Activated B cell treated with CpG ODN at 0.5 μM for 24 hours (primary cell): ENCODE measurements at regions not wholly inside any gene's neighbourhood (a gene's known extent, or its start where the extent isn't known, plus 50 kb on each side); places are given as distances from the start of the nearest gene placed in this dataset.

Experiments
- ATAC-seq: fragments of 200-7000 bp; cut with Tn5 transposase; one replicate; pipeline ENCODE4 v1.10.0; 2021; ENCODE audit warnings: low read depth, mild to moderate bottlenecking, moderate library complexity
- CTCF ChIA-PET: fragments of 350-600 bp; sonication (Branson Sonifier 250); formaldehyde crosslinking; loops from one replicate; lab custom pipeline; 2021; ENCODE audit warnings: antibody characterized with exemption; lab: Charles Lee
- POLR2A ChIA-PET: fragments of 350-600 bp; sonication (Branson Sonifier 250); formaldehyde crosslinking; loops from one replicate; lab custom pipeline; 2021; ENCODE audit warnings: antibody characterized with exemption; lab: Charles Lee
- DNase-seq: peaks from one replicate; pipeline ENCODE4 v3.0.0; 2022
- H3K27ac Mint-ChIP-seq: one replicate; pipeline ENCODE4 v1.8.0; 2020; ENCODE audit warnings: mixed read lengths
- H3K27me3 Mint-ChIP-seq: one replicate; pipeline ENCODE4 v1.8.0; 2021; ENCODE audit warnings: mixed read lengths
- H3K36me3 Mint-ChIP-seq: one replicate; pipeline ENCODE4 v1.8.0; 2021; ENCODE audit warnings: low read depth, mixed read lengths
- H3K4me1 Mint-ChIP-seq: one replicate; pipeline ENCODE4 v1.8.0; 2021; ENCODE audit warnings: mixed read lengths
- H3K4me3 Mint-ChIP-seq: one replicate; pipeline ENCODE4 v1.8.0; 2020; ENCODE audit warnings: mild to moderate bottlenecking, mixed read lengths
- H3K9me3 Mint-ChIP-seq: one replicate; pipeline ENCODE4 v1.8.0; 2020; ENCODE audit warnings: mixed read lengths
- CTCF ChIP-seq: fragments of 200-600 bp; IDR thresholded peaks from one replicate; pipeline ENCODE4 v1.8.0; 2022; ENCODE audit warnings: antibody characterized with exemption, mild to moderate bottlenecking
- intact Hi-C: fragments of 100-400 bp; cut with micrococcal nuclease; formaldehyde crosslinking; loops from one replicate; pipeline ENCODE4 v1.15.1; 2024

- intact Hi-C loops, result no loop called here
- Mint-ChIP-seq H3K27me3 (no peaks in the 10 kb centered on the region), H3K9me3 (no peaks in the 10 kb centered on the region), H3K4me3 (no peak overlapping the region), H3K4me1 (no peaks in the 10 kb centered on the region), H3K27ac (no peak overlapping the region), H3K36me3 (no peaks in the 10 kb centered on the region)
- DNase-seq, result no peak
- POLR2A ChIA-PET, result no interaction called here
- CTCF ChIA-PET, result no interaction called here
- ATAC-seq, result no peak
- TF ChIP-seq CTCF, result no peak
These were observed 542.5 kb downstream of the GATA3 start for GRCh38 chr10:8596929-8597472.

GRCh38 chr10:8600192-8600591, 545.7 kb downstream of the GATA3 start:
- ATAC-seq (no peak), DNase-seq (no peak)
- intact Hi-C loops, result no loop called here
- H3K27ac Mint-ChIP-seq, result no peak overlapping the region
- CTCF ChIA-PET, result no interaction called here
- no peaks in the 10 kb centered on the region for H3K36me3 Mint-ChIP-seq
- TF ChIP-seq CTCF, result no peak
- POLR2A ChIA-PET, result no interaction called here
- H3K4me1 Mint-ChIP-seq, result no peaks in the 10 kb centered on the region
- H3K4me3 Mint-ChIP-seq, result no peak overlapping the region
- no peaks in the 10 kb centered on the region for H3K27me3 Mint-ChIP-seq
- peaks cover 6% of the 10 kb centered on the region for H3K9me3 Mint-ChIP-seq

GRCh38 chr10:8602821-8603220, 548.3 kb downstream of the GATA3 start:
- POLR2A ChIA-PET, result no interaction called here

GRCh38 chr10:8614054-8614565, 559.6 kb downstream of the GATA3 start:
- intact Hi-C loops, result no loop called here
- no peak for TF ChIP-seq CTCF
- DNase-seq (no peak), ATAC-seq (no peak)
- no peak overlapping the region for H3K4me3 Mint-ChIP-seq
- H3K9me3 Mint-ChIP-seq, result peaks cover 6% of the 10 kb centered on the region
- CTCF ChIA-PET, result no interaction called here
- POLR2A ChIA-PET, result no interaction called here
- no peaks in the 10 kb centered on the region for H3K36me3 Mint-ChIP-seq
- H3K27ac Mint-ChIP-seq, result no peak overlapping the region
- no peaks in the 10 kb centered on the region for H3K27me3 Mint-ChIP-seq
- H3K4me1 Mint-ChIP-seq, result peaks cover 25% of the 10 kb centered on the region

More at GRCh38 chr10:8602821-8603220, 548.3 kb downstream of the GATA3 start:
- no peak for TF ChIP-seq CTCF
- CTCF ChIA-PET, result no interaction called here
- DNase-seq, result no peak
- Mint-ChIP-seq H3K27me3 (no peaks in the 10 kb centered on the region), H3K36me3 (no peaks in the 10 kb centered on the region), H3K4me1 (no peaks in the 10 kb centered on the region), H3K27ac (no peak overlapping the region), H3K4me3 (no peak overlapping the region), H3K9me3 (peaks cover 13% of the 10 kb centered on the region)
- intact Hi-C loops, result no loop called here
- ATAC-seq, result no peak

GRCh38 chr10:8615118-8615517, 560.6 kb downstream of the GATA3 start:
- H3K27me3 Mint-ChIP-seq, result no peaks in the 10 kb centered on the region
- DNase-seq (no peak), ATAC-seq (no peak)
- no peak overlapping the region for H3K4me3 Mint-ChIP-seq
- peaks cover 6% of the 10 kb centered on the region for H3K9me3 Mint-ChIP-seq
- ChIA-PET POLR2A (no interaction called here), CTCF (no interaction called here)
- H3K27ac Mint-ChIP-seq, result no peak overlapping the region
- H3K4me1 Mint-ChIP-seq, result peaks cover 25% of the 10 kb centered on the region
- no peak for TF ChIP-seq CTCF
- intact Hi-C loops, result no loop called here
- H3K36me3 Mint-ChIP-seq, result no peaks in the 10 kb centered on the region
